CD4-positive, alpha-beta T cell (primary cell): ENCODE measurements at regions not wholly inside any gene's neighbourhood (a gene's known extent, or its start where the extent isn't known, plus 50 kb on each side); places are given as distances from the start of the nearest gene placed in this dataset.

Experiments used
- ATAC-seq: fragments of 200-7000 bp; cut with Tn5 transposase; one replicate; pipeline ENCODE4 v1.10.0; 2022; ENCODE audit warnings: mild to moderate bottlenecking; ENCODE audit not compliant: poor library complexity
- CTCF ChIA-PET: fragments of 350-600 bp; sonication (Branson Sonifier 250); formaldehyde crosslinking; loops from one replicate; lab custom pipeline; 2021; ENCODE audit warnings: antibody characterized with exemption, inconsistent platforms; lab: Charles Lee
- POLR2A ChIA-PET: fragments of 350-600 bp; sonication (Branson Sonifier 250); formaldehyde crosslinking; loops from one replicate; lab custom pipeline; 2021; ENCODE audit warnings: antibody characterized with exemption, inconsistent platforms; lab: Charles Lee
- DNase-seq, 14 experiments: peaks; one replicate each; pipeline ENCODE4 v3.0.0-alpha.2; 2013 to 2020; ENCODE audit warnings: mixed read lengths in 2 of 14
- H3K27ac ChIP-seq, 2 donors: one replicate each; pipeline versions ENCODE4 v1.5.1 to v1.7.0; 2013; ENCODE audit warnings: low read length in 2 of 2, low read depth in 1 of 2, mild to moderate bottlenecking in 1 of 2
- H3K27me3 ChIP-seq, 2 experiments: 1 replicate in 1 of 2; 2 replicates in 1 of 2; pipeline versions ENCODE4 v1.6.1 to v1.7.0; 2013; ENCODE audit warnings: low read length in 2 of 2, control low read depth in 1 of 2, mild to moderate bottlenecking in 1 of 2, moderate library complexity in 1 of 2; ENCODE audit not compliant: insufficient read depth in 2 of 2, control insufficient read depth in 1 of 2
- H3K36me3 ChIP-seq: one replicate; pipeline ENCODE4 v1.6.1; 2013; ENCODE audit warnings: low read length, control low read depth; ENCODE audit not compliant: insufficient read depth
- H3K4me1 ChIP-seq: one replicate; pipeline ENCODE4 v1.6.1; 2013; ENCODE audit warnings: low read length, control low read depth; ENCODE audit not compliant: insufficient read depth
- H3K4me3 ChIP-seq: one replicate; pipeline ENCODE4 v1.5.1; 2013; ENCODE audit warnings: mild to moderate bottlenecking, low read length, moderate library complexity
- H3K9me3 ChIP-seq, 2 experiments: 1 replicate in 1 of 2; 2 replicates in 1 of 2; pipeline versions ENCODE4 v1.6.1 to v1.7.0; 2013; ENCODE audit warnings: low read length in 2 of 2, mild to moderate bottlenecking in 2 of 2, control low read depth in 1 of 2, moderate library complexity in 1 of 2; ENCODE audit not compliant: control insufficient read depth in 1 of 2, insufficient read depth in 1 of 2
- H3K27ac Mint-ChIP-seq: one replicate; pipeline ENCODE4 v1.8.0; 2020; ENCODE audit warnings: mixed read lengths
- H3K27me3 Mint-ChIP-seq: one replicate; pipeline ENCODE4 v1.8.0; 2021; ENCODE audit warnings: mixed read lengths
- H3K36me3 Mint-ChIP-seq: one replicate; pipeline ENCODE4 v1.8.0; 2021; ENCODE audit warnings: low read depth, mixed read lengths
- H3K4me1 Mint-ChIP-seq: one replicate; pipeline ENCODE4 v1.8.0; 2021; ENCODE audit warnings: low read depth, mixed read lengths
- H3K4me3 Mint-ChIP-seq: one replicate; pipeline ENCODE4 v1.8.0; 2020; ENCODE audit warnings: mild to moderate bottlenecking, mixed read lengths
- H3K9me3 Mint-ChIP-seq: one replicate; pipeline ENCODE4 v1.8.0; 2020; ENCODE audit warnings: mixed read lengths
- CTCF ChIP-seq: fragments of 200-600 bp; IDR thresholded peaks from one replicate; pipeline ENCODE4 v1.8.0; 2022; ENCODE audit warnings: antibody characterized with exemption, mild to moderate bottlenecking
- intact Hi-C, 2 experiments: fragments of 100-400 bp; cut with DNase I in 1 of 2; cut with micrococcal nuclease in 1 of 2; formaldehyde crosslinking; loops; one replicate each; pipeline versions ENCODE4 v1.15.1 to v1.9.0; 2023 to 2025; cut with DNase I, micrococcal nuclease

DNA sequence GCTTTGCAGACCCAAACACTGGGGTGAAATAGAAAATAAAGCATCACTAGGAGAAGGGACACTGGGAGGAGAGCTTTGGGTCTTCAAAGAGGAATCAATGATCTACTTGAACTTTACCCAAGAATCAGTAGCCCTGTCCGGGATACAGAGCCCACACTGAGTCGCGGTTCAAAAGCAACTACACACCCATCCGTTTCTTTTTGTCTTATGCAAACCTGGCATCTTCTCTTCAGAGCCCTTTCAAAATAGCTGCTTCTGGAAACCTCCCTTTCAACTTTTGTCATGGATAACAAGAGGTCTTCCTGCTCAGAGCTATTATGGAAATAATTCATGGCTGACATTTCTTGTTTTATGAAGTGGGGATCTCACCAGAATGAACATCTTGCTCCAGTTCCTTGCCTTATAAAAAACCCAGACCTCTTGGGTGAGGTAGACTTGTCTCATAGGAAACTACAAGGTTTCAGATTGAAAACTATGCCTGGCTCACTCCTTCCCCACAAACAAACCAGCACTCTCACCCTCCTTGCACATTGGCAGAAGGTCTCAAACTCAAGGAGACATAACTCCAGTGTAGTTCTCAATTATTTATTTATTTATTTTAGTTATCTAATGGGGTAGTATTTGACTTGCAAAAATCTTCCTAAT, 115.1 kb upstream of the ARHGEF3 start:
- CTCF ChIA-PET: interaction anchor here (0.7 to 5.0 kb wide), 7 partner anchors 11 to 118 kb away, joined by 3 to 17 read pairs (median 5); no protein-coding TSS in a partner anchor
- peaks cover 17% of the 10 kb centered on the region for H3K36me3 Mint-ChIP-seq
- no peaks in the 10 kb centered on the region for H3K27me3 Mint-ChIP-seq
- ATAC-seq (peak; percentile 12), DNase-seq (peak in 4 of 14 experiments; percentile 20 to 54 (median 29))
- peaks cover 89% of the 10 kb centered on the region for H3K4me1 Mint-ChIP-seq
- Histone ChIP-seq H3K27ac (peak overlapping the region; percentile 69 to 75), H3K4me3 (peak overlapping the region; percentile 63), H3K9me3 (no peaks in the 10 kb centered on the region), H3K4me1 (peaks cover 48% of the 10 kb centered on the region), H3K36me3 (no peaks in the 10 kb centered on the region), H3K27me3 (no peaks in the 10 kb centered on the region)
- TF ChIP-seq CTCF: no peak
- intact Hi-C loops: loop anchor here (1.0 to 5.0 kb wide), 7 partner anchors 7 to 235 kb away; partner anchors contain the start of genes ARHGEF3 (in 2 of the 2) and TASOR (in 1 of the 2)
- H3K9me3 Mint-ChIP-seq: no peaks in the 10 kb centered on the region
- POLR2A ChIA-PET: interaction anchor here (0.7 to 5.5 kb wide), 32 partner anchors 11 to 323 kb away, joined by 3 to 91 read pairs (median 4); partner anchors contain the start of genes ARHGEF3 and TASOR
- H3K27ac Mint-ChIP-seq: peak overlapping the region; percentile 94
- peak overlapping the region; percentile 92 for H3K4me3 Mint-ChIP-seq

- H3K4me1 ChIP-seq: peaks cover 49% of the 10 kb centered on the region
- ChIA-PET CTCF (interaction anchor here (0.7 to 5.0 kb wide), 5 partner anchors 12 to 117 kb away, joined by 3 to 17 read pairs (median 7); no protein-coding TSS in a partner anchor), POLR2A (interaction anchor here (0.7 to 5.5 kb wide), 33 partner anchors 8 to 323 kb away, joined by 3 to 91 read pairs (median 4); partner anchors contain the start of genes ARHGEF3 and TASOR)
- TF ChIP-seq CTCF: no peak
- H3K36me3 Mint-ChIP-seq: peaks cover 23% of the 10 kb centered on the region
- ATAC-seq (peak; percentile 94), DNase-seq (peak; percentile 53 to 86 (median 70))
- no peaks in the 10 kb centered on the region for H3K27me3 Mint-ChIP-seq
- H3K9me3 ChIP-seq: no peaks in the 10 kb centered on the region
- peak overlapping the region; percentile 63 for H3K4me3 ChIP-seq
- H3K27ac ChIP-seq: peak overlapping the region; percentile 69 to 75
- no peaks in the 10 kb centered on the region for H3K9me3 Mint-ChIP-seq
- H3K36me3 ChIP-seq: peaks cover 6% of the 10 kb centered on the region
- intact Hi-C loops: loop anchor here (1.0 to 5.0 kb wide), 7 partner anchors 8 to 234 kb away; partner anchors contain the start of genes ARHGEF3 (in 2 of the 2) and TASOR (in 1 of the 2)
- H3K27ac Mint-ChIP-seq: peak overlapping the region; percentile 94
- H3K4me1 Mint-ChIP-seq: peaks cover 88% of the 10 kb centered on the region
- no peaks in the 10 kb centered on the region for H3K27me3 ChIP-seq
- H3K4me3 Mint-ChIP-seq: peak overlapping the region; percentile 92
These were observed 114.3 kb upstream of the ARHGEF3 start for GRCh38 chr3:56915966-56916586.

GRCh38 chr3:56914646-56915045, 112.9 kb upstream of the ARHGEF3 start:
- no peak for TF ChIP-seq CTCF
- ChIA-PET CTCF (interaction anchor here (0.7 to 5.0 kb wide), 2 partner anchors 73 to 81 kb away, joined by 4 to 17 read pairs; no protein-coding TSS in a partner anchor), POLR2A (interaction anchor here (0.7 to 5.5 kb wide), 8 partner anchors 9 to 232 kb away, joined by 3 to 91 read pairs (median 8); partner anchors contain the start of genes ARHGEF3 and TASOR)
- no peaks in the 10 kb centered on the region for H3K9me3 ChIP-seq
- ATAC-seq (no peak), DNase-seq (no peak)
- Mint-ChIP-seq H3K4me1 (peaks cover 95% of the 10 kb centered on the region), H3K27me3 (no peaks in the 10 kb centered on the region), H3K36me3 (peaks cover 35% of the 10 kb centered on the region), H3K9me3 (no peaks in the 10 kb centered on the region), H3K27ac (peak overlapping the region; percentile 94), H3K4me3 (peak overlapping the region; percentile 92)
- H3K27ac ChIP-seq: peak overlapping the region in 1 of 2 donors; percentile 69
- H3K27me3 ChIP-seq: no peaks in the 10 kb centered on the region
- peaks cover 56% of the 10 kb centered on the region for H3K4me1 ChIP-seq
- peak overlapping the region; percentile 63 for H3K4me3 ChIP-seq
- H3K36me3 ChIP-seq: peaks cover 20% of the 10 kb centered on the region
- intact Hi-C loops: loop anchor here (5.0 kb wide), 6 partner anchors 37 to 232 kb away; partner anchors contain the start of genes ARHGEF3 (in 1 of the 2) and TASOR (in 1 of the 2)
